ENCODE measurements at regions not wholly inside any gene's neighbourhood (a gene's known extent, or its start where the extent isn't known, plus 50 kb on each side); places are given as distances from the start of the nearest gene placed in this dataset.

- TF ChIP-seq CTCF (IDR thresholded peaks at IDR 0.05): no peak
- TF ChIP-seq POLR2A (IDR thresholded peaks at IDR 0.05): no peak
Measured at GRCh38 chr18:30086351-30086750, 956.2 kb downstream of the DSC3 start.
